ENCODE measurements at regions not wholly inside any gene's neighbourhood (a gene's known extent, or its start where the extent isn't known, plus 50 kb on each side); places are given as distances from the start of the nearest gene placed in this dataset.
"Not testable (repeated sequence)": the region's sequence is repeated elsewhere in the genome, so short reads cannot be mapped to it uniquely, and the experiment has no call there.

GRCh38 chr11:90698238-90698637, 475.4 kb upstream of the CHORDC1 start:
- Mint-ChIP-seq H3K36me3 (no peaks in the 10 kb centered on the region), H3K27me3 (ENCODE audit: low read depth in 3 of 3) (no peaks in the 10 kb centered on the region), H3K4me1 (no peaks in the 10 kb centered on the region), H3K27ac (peak overlapping the region in 1 of 7 donors; percentile 4), H3K4me3 (no peak overlapping the region), H3K9me3 (peaks cover 2 to 12% (median 3%) of the 10 kb centered on the region in 7 donors)
- Histone ChIP-seq H3K4me3 (replicated peaks in 1 of 3; ENCODE audit: low read depth in 2 of 3, low read length in 3 of 3) (no peak overlapping the region), H4K20me1 (ENCODE audit: insufficient read depth, low read length) (no peaks in the 10 kb centered on the region), H3K9ac (ENCODE audit: insufficient read depth, low read length, poor library complexity, severe bottlenecking) (no peak overlapping the region), H3K36me3 (replicated peaks in 1 of 2; ENCODE audit: control insufficient read depth in 1 of 2, insufficient read depth in 2 of 2, low read length in 2 of 2) (no peaks in the 10 kb centered on the region), H3K27me3 (ENCODE audit: control insufficient read depth in 2 of 2, insufficient read depth in 2 of 2, low read length in 2 of 2) (no peaks in the 10 kb centered on the region), H3K79me2 (ENCODE audit: insufficient read depth, low read length) (no peaks in the 10 kb centered on the region), H3K4me1 (ENCODE audit: control insufficient read depth in 1 of 2, insufficient read depth in 2 of 2, low read length in 2 of 2) (no peaks in the 10 kb centered on the region), H3K27ac (ENCODE audit: low read depth in 1 of 2, low read length in 2 of 2) (no peak overlapping the region), H2AFZ (ENCODE audit: insufficient read depth, low read depth, low read length, poor library complexity, severe bottlenecking) (no peak overlapping the region), H3K4me2 (replicated peaks; ENCODE audit: extremely low read depth, low read length, poor library complexity, severe bottlenecking) (no peak overlapping the region), H3K9me3 (replicated peaks in 1 of 2; ENCODE audit: control insufficient read depth in 1 of 2, insufficient read depth in 1 of 2, low read length in 2 of 2) (peaks cover under 1 to 8% of the 10 kb centered on the region in 2 donors)
- DNase-seq, result no peak
- intact Hi-C loops (cut with micrococcal nuclease), result no loop called here
- TF ChIP-seq CTCF (IDR thresholded peaks at IDR 0.05), result no peak

GRCh38 chr11:90675496-90675895, 452.6 kb upstream of the CHORDC1 start:
- H3K9me3 ChIP-seq (replicated peaks in 1 of 2; ENCODE audit: control insufficient read depth in 1 of 2, insufficient read depth in 1 of 2, low read length in 2 of 2); H3K4me1 Mint-ChIP-seq; intact Hi-C loops (cut with micrococcal nuclease); H3K27me3 ChIP-seq (ENCODE audit: control insufficient read depth in 2 of 2, insufficient read depth in 2 of 2, low read length in 2 of 2); DNase-seq; H3K36me3 ChIP-seq (replicated peaks in 1 of 2; ENCODE audit: control insufficient read depth in 1 of 2, insufficient read depth in 2 of 2, low read length in 2 of 2); H3K27ac Mint-ChIP-seq; H3K27me3 Mint-ChIP-seq (ENCODE audit: low read depth in 3 of 3); H3K4me3 Mint-ChIP-seq; H3K79me2 ChIP-seq (ENCODE audit: insufficient read depth, low read length); H4K20me1 ChIP-seq (ENCODE audit: insufficient read depth, low read length); H3K4me2 ChIP-seq (replicated peaks; ENCODE audit: extremely low read depth, low read length, poor library complexity, severe bottlenecking); H3K9ac ChIP-seq (ENCODE audit: insufficient read depth, low read length, poor library complexity, severe bottlenecking); H2AFZ ChIP-seq (ENCODE audit: insufficient read depth, low read depth, low read length, poor library complexity, severe bottlenecking); H3K36me3 Mint-ChIP-seq; H3K4me1 ChIP-seq (ENCODE audit: control insufficient read depth in 1 of 2, insufficient read depth in 2 of 2, low read length in 2 of 2); H3K27ac ChIP-seq (ENCODE audit: low read depth in 1 of 2, low read length in 2 of 2); H3K4me3 ChIP-seq (replicated peaks in 1 of 3; ENCODE audit: low read depth in 2 of 3, low read length in 3 of 3): not testable (repeated sequence)
- WGBS (ENCODE audit: insufficient coverage), result 100% methylated on average over 1 of the region's 1 CpG
- peaks cover 3 to 14% (median 6%) of the 10 kb centered on the region in 7 donors for H3K9me3 Mint-ChIP-seq

Data from CD14-positive monocyte (primary cell).